ENCODE measurements at regions not wholly inside any gene's neighbourhood (a gene's known extent, or its start where the extent isn't known, plus 50 kb on each side); places are given as distances from the start of the nearest gene placed in this dataset.

DNA sequence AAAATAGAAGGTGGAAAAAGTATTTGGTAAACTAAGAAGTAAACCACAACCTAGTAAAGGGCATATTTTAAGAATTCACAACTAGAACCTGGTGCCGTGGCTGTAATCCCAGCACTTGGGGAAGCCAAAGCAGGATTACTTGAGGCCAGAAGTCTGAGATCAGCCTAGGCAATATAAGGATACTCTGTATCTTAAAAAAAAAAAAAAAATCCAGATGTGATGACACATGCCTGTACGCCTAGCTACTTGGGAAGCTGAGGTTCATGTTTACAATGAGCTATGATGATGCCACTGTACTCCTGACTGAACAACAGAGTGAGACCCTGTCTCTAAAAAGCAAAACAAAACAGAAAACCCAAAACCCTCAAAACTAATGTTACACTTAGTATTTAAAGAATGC lies 156.5 kb upstream of the XIST start:
- ATAC-seq, result no peak
- Histone ChIP-seq H3K4me2 (ENCODE audit: low read depth, low read length) (no peak overlapping the region), H2AFZ (ENCODE audit: low read length) (no peak overlapping the region), H3K9ac (ENCODE audit: insufficient read depth, low read depth, low read length) (no peak overlapping the region), H3K79me2 (ENCODE audit: insufficient read depth, low read length) (no peaks in the 10 kb centered on the region), H3K27ac (ENCODE audit: extremely low read length, insufficient read depth, low read length) (no peak overlapping the region), H3K27me3 (ENCODE audit: control insufficient read depth in 1 of 2, insufficient read depth in 2 of 2, low read length in 2 of 2) (no peaks in the 10 kb centered on the region), H3K36me3 (replicated peaks in 1 of 2; ENCODE audit: control insufficient read depth in 1 of 2, insufficient read depth in 2 of 2, low read length in 2 of 2) (no peaks in the 10 kb centered on the region), H3K4me1 (ENCODE audit: insufficient read depth, low read length) (no peaks in the 10 kb centered on the region), H3K4me3 (replicated peaks in 1 of 3; ENCODE audit: insufficient read depth in 1 of 3, low read depth in 2 of 3, low read length in 3 of 3) (no peak overlapping the region), H3K9me3 (ENCODE audit: low read length) (no peaks in the 10 kb centered on the region), H4K20me1 (ENCODE audit: insufficient read depth, low read length) (no peaks in the 10 kb centered on the region)
- ChIA-PET CTCF (ENCODE audit: low intra/inter-chr PET ratio, low total read pairs) (no interaction called here), POLR2A (no interaction called here)
- 91% methylated on average over 2 of the region's 2 CpGs for WGBS (ENCODE audit: low lambda C conversion rate)
- no peak for FAIRE-seq
- BruUV-seq (replicated peaks), result no TSS peak
- no peak for DNase-seq (ENCODE audit: low spot score)
- TF ChIP-seq HMG20A (CRISPR knock-in tag; IDR thresholded peaks at IDR 0.05; ENCODE audit: borderline replicate concordance) (no peak), SETDB1 (CRISPR knock-in tag; IDR thresholded peaks at IDR 0.05; ENCODE audit: borderline replicate concordance) (no peak), ZFP36L1 (CRISPR knock-in tag; IDR thresholded peaks at IDR 0.05) (no peak), TBX2 (CRISPR knock-in tag; IDR thresholded peaks at IDR 0.05; ENCODE audit: borderline replicate concordance) (no peak)
- TF ChIP-seq, protein P1, sequence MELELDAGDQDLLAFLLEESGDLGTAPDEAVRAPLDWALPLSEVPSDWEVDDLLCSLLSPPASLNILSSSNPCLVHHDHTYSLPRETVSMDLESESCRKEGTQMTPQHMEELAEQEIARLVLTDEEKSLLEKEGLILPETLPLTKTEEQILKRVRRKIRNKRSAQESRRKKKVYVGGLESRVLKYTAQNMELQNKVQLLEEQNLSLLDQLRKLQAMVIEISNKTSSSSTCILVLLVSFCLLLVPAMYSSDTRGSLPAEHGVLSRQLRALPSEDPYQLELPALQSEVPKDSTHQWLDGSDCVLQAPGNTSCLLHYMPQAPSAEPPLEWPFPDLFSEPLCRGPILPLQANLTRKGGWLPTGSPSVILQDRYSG (CRISPR knock-in tag; IDR thresholded peaks at IDR 0.05), result no peak
- TF ChIP-seq, protein P2, sequence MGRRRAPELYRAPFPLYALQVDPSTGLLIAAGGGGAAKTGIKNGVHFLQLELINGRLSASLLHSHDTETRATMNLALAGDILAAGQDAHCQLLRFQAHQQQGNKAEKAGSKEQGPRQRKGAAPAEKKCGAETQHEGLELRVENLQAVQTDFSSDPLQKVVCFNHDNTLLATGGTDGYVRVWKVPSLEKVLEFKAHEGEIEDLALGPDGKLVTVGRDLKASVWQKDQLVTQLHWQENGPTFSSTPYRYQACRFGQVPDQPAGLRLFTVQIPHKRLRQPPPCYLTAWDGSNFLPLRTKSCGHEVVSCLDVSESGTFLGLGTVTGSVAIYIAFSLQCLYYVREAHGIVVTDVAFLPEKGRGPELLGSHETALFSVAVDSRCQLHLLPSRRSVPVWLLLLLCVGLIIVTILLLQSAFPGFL (CRISPR knock-in tag; IDR thresholded peaks at IDR 0.05), result no peak
- in situ Hi-C loops (cut with HindIII; ENCODE audit: extremely low pct_ligation_motif_present, low pct_unique_long_range_greater_than_20kb) (loop anchor here (25.0 kb wide), 1 partner anchor 128 kb away; no protein-coding TSS in a partner anchor), intact Hi-C loops (cut with micrococcal nuclease; ENCODE audit: unreplicated experiment) (no loop called here)

DNA sequence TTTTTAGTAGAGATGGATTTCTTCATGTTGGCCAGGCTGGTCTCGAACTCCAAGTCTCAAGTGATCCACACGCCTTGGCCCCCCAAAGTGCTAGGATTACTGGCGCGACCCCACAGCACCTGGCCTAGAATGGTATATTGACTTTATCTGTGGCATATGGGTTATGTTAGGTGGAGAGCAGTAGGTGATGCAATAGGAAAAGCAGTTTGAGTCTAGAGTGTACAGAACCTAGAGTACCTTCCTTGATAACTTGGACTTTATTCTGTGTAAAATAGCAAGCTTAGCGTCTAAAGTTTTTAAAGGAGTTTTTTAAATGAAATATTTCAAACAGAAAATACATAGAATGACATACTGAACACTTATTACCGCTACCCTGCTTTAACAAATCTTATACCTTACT lies 139.5 kb upstream of the XIST start:
- ATAC-seq (no peak), DNase-seq (ENCODE audit: low spot score) (no peak), FAIRE-seq (no peak)
- 96% methylated on average over 2 of the region's 6 CpGs for WGBS (ENCODE audit: low lambda C conversion rate)
- ChIA-PET POLR2A (no interaction called here), CTCF (ENCODE audit: low intra/inter-chr PET ratio, low total read pairs) (no interaction called here)
- Histone ChIP-seq H3K27ac (ENCODE audit: extremely low read length, insufficient read depth, low read length) (no peak overlapping the region), H3K4me2 (ENCODE audit: low read depth, low read length) (no peak overlapping the region), H4K20me1 (ENCODE audit: insufficient read depth, low read length) (no peaks in the 10 kb centered on the region), H3K9ac (ENCODE audit: insufficient read depth, low read depth, low read length) (no peak overlapping the region), H3K79me2 (ENCODE audit: insufficient read depth, low read length) (no peaks in the 10 kb centered on the region), H3K36me3 (replicated peaks in 1 of 2; ENCODE audit: control insufficient read depth in 1 of 2, insufficient read depth in 2 of 2, low read length in 2 of 2) (peaks cover 0 to 4% of the 10 kb centered on the region in 2 experiments; a peak in 2 of 5 replicates), H3K4me1 (ENCODE audit: insufficient read depth, low read length) (no peaks in the 10 kb centered on the region), H3K4me3 (replicated peaks in 1 of 3; ENCODE audit: insufficient read depth in 1 of 3, low read depth in 2 of 3, low read length in 3 of 3) (no peak overlapping the region), H3K27me3 (ENCODE audit: control insufficient read depth in 1 of 2, insufficient read depth in 2 of 2, low read length in 2 of 2) (no peaks in the 10 kb centered on the region), H2AFZ (ENCODE audit: low read length) (no peak overlapping the region), H3K9me3 (ENCODE audit: low read length) (no peaks in the 10 kb centered on the region)
- BruUV-seq (replicated peaks), result no TSS peak
- in situ Hi-C loops (cut with HindIII; ENCODE audit: extremely low pct_ligation_motif_present, low pct_unique_long_range_greater_than_20kb), result no loop called here
- intact Hi-C loops (cut with micrococcal nuclease; ENCODE audit: unreplicated experiment), result no loop called here
- TF ChIP-seq CEBPB (IDR thresholded peaks at IDR 0.05; ENCODE audit: borderline replicate concordance, low read depth, low read length) (peak; percentile 21; the same call in 1 of the 2 replicates), CEBPG (CRISPR knock-in tag; IDR thresholded peaks at IDR 0.05) (peak; percentile 54), BCL6 (CRISPR knock-in tag; IDR thresholded peaks at IDR 0.05) (0 out of 2 replicates have a peak, but pooled peaks have one; percentile 20), SP140L (CRISPR knock-in tag; IDR thresholded peaks at IDR 0.05; ENCODE audit: borderline replicate concordance) (no peak)
- TF ChIP-seq, protein P3, sequence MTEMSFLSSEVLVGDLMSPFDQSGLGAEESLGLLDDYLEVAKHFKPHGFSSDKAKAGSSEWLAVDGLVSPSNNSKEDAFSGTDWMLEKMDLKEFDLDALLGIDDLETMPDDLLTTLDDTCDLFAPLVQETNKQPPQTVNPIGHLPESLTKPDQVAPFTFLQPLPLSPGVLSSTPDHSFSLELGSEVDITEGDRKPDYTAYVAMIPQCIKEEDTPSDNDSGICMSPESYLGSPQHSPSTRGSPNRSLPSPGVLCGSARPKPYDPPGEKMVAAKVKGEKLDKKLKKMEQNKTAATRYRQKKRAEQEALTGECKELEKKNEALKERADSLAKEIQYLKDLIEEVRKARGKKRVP (CRISPR knock-in tag; IDR thresholded peaks at IDR 0.05), result peak in 1 of 2 experiments; percentile 38; a peak in 1 of 4 replicates
- TF ChIP-seq, protein P4, sequence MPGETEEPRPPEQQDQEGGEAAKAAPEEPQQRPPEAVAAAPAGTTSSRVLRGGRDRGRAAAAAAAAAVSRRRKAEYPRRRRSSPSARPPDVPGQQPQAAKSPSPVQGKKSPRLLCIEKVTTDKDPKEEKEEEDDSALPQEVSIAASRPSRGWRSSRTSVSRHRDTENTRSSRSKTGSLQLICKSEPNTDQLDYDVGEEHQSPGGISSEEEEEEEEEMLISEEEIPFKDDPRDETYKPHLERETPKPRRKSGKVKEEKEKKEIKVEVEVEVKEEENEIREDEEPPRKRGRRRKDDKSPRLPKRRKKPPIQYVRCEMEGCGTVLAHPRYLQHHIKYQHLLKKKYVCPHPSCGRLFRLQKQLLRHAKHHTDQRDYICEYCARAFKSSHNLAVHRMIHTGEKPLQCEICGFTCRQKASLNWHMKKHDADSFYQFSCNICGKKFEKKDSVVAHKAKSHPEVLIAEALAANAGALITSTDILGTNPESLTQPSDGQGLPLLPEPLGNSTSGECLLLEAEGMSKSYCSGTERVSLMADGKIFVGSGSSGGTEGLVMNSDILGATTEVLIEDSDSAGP (CRISPR knock-in tag; IDR thresholded peaks at IDR 0.05; ENCODE audit: borderline replicate concordance), result no peak
